ENCODE measurements at regions not wholly inside any gene's neighbourhood (a gene's known extent, or its start where the extent isn't known, plus 50 kb on each side); places are given as distances from the start of the nearest gene placed in this dataset.

DNA sequence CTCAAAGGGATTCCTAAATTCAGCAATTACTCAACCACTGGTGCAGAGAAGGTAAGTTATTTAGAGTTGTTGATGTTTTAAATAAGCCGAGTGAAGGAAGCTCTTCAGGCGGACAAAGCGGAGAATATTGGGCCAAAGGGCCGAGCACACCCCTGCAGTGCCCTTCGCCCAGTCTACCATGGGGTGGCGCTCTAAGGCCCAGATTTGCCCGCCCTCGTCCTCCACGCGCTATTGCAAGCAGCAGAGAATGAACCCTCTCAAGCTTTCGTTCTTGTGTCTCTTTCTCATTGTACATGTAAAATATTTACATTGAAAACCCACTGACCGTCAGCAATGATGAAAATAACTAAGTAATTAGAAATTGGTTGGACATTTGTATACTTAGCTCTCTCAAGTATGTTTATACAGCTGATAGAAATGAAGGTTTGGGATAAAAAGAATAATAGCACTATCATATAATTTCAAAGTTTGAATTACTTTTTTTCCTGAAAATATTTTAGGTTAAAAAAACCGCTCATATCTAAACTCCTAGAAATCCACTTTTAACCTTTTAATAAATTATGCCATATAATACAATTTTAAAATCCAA lies 195.0 kb upstream of the CEP162 start:
- H3K27ac ChIP-seq (ENCODE audit: low read depth, low read length) = no peak overlapping the region
- H2AFZ ChIP-seq (ENCODE audit: low read length) = peak overlapping the region; percentile 92; the same call in 1 of the 2 replicates
- no peak overlapping the region for H3K23ac ChIP-seq (ENCODE audit: insufficient read length)
- no peak overlapping the region for H2BK20ac ChIP-seq (ENCODE audit: low read length)
- no peak overlapping the region for H3K14ac ChIP-seq (ENCODE audit: insufficient read length)
- H2BK15ac ChIP-seq (ENCODE audit: low read length) = no peak overlapping the region
- no peak overlapping the region for H4K8ac ChIP-seq (ENCODE audit: extremely low read depth, insufficient read depth, low read length)
- H3K4me3 ChIP-seq (ENCODE audit: extremely low read depth in 1 of 4, insufficient read depth in 2 of 4, low read depth in 3 of 4, low read length in 4 of 4) = no peak overlapping the region
- H3K4me2 ChIP-seq (ENCODE audit: insufficient read depth in 1 of 2, low read depth in 2 of 2, low read length in 2 of 2) = peak overlapping the region in 1 of 2 experiments; percentile 21; a peak in 2 of 4 replicates
- H3K56ac ChIP-seq (replicated peaks; ENCODE audit: insufficient read length, low read depth, low read length) = no peak overlapping the region
- H3K9me3 ChIP-seq (ENCODE audit: insufficient read depth in 2 of 2, low read depth in 1 of 2, low read length in 1 of 2) = no peaks in the 10 kb centered on the region
- FAIRE-seq (peak; percentile 82), DNase-seq (ENCODE audit: low read depth in 1 of 2, low spot score in 2 of 2) (peak; percentile 41 to 92)
- H3K23me2 ChIP-seq (ENCODE audit: low read depth, low read length) = no peaks in the 10 kb centered on the region
- H4K20me1 ChIP-seq (replicated peaks in 1 of 2; ENCODE audit: control insufficient read depth in 1 of 2, insufficient read depth in 2 of 2, low read length in 2 of 2) = no peaks in the 10 kb centered on the region
- H3K27me3 ChIP-seq (replicated peaks in 1 of 4; ENCODE audit: control insufficient read depth in 3 of 4, extremely low read depth in 1 of 4, insufficient read depth in 3 of 4, low read length in 3 of 4) = no peaks in the 10 kb centered on the region
- H4K5ac ChIP-seq (ENCODE audit: insufficient read length, low read depth, low read length) = no peak overlapping the region
- CTCF ChIA-PET (ENCODE audit: partially characterized antibody) = interaction anchor here (0.6 to 2.5 kb wide), 77 partner anchors 8 to 901 kb away, joined by 3 to 19 read pairs (median 4); no protein-coding TSS in a partner anchor
- no peak overlapping the region for H2BK120ac ChIP-seq (replicated peaks; ENCODE audit: low read depth, low read length)
- H3K18ac ChIP-seq (ENCODE audit: extremely low read depth, low read length) = no peak overlapping the region
- no peak overlapping the region for H2BK5ac ChIP-seq (ENCODE audit: low read depth, low read length)
- H2AK5ac ChIP-seq (ENCODE audit: low read depth, low read length) = no peak overlapping the region
- peaks cover 0 to 7% (median 2%) of the 10 kb centered on the region in 4 experiments; a peak in 2 of 7 replicates for H3K4me1 ChIP-seq (replicated peaks in 1 of 4; ENCODE audit: control insufficient read depth in 3 of 4, insufficient read depth in 4 of 4, low read length in 3 of 4)
- H2BK12ac ChIP-seq (ENCODE audit: low read depth, low read length) = no peak overlapping the region
- H3K9ac ChIP-seq (replicated peaks in 1 of 4; ENCODE audit: extremely low read depth in 1 of 4, low read depth in 3 of 4, low read length in 3 of 4) = no peak overlapping the region
- POLR2A ChIA-PET (ENCODE audit: partially characterized antibody) = interaction anchor here (0.8 kb wide), 1 partner anchor 340 kb away, joined by 4 read pairs; no protein-coding TSS in a partner anchor
- H4K91ac ChIP-seq (replicated peaks; ENCODE audit: insufficient read length, low read length) = no peak overlapping the region
- no peaks in the 10 kb centered on the region for H3K79me1 ChIP-seq (ENCODE audit: low read depth, low read length)
- H3K79me2 ChIP-seq (ENCODE audit: control insufficient read depth in 1 of 2, insufficient read depth in 2 of 2, low read length in 2 of 2) = no peaks in the 10 kb centered on the region
- H3K36me3 ChIP-seq (ENCODE audit: control insufficient read depth in 2 of 4, insufficient read depth in 4 of 4, low read length in 3 of 4) = no peaks in the 10 kb centered on the region
- H3K4ac ChIP-seq (replicated peaks; ENCODE audit: insufficient read length, low read depth, low read length) = no peak overlapping the region
- 14% methylated on average over 13 of the region's 13 CpGs; no CpG with 5 or more reads in 1 of the 2 experiments for WGBS, 2 experiments (ENCODE audit: extremely low coverage in 1 of 2, insufficient coverage in 1 of 2, insufficient read length in 1 of 2, insufficient replicate concordance in 2 of 2, low coverage in 1 of 2, low lambda C conversion rate in 2 of 2, missing lambda C conversion rate in 1 of 2)
- TF ChIP-seq TEAD4 (IDR thresholded peaks at IDR 0.05; ENCODE audit: low read depth, low read length) (0 out of 2 replicates have a peak, but pooled peaks have one; percentile 4), POLR2AphosphoS5 (IDR thresholded peaks at IDR 0.05; ENCODE audit: low read depth, low read length) (no peak), CEBPB (IDR thresholded peaks at IDR 0.05; ENCODE audit: low read depth, low read length) (no peak), EZH2 (IDR thresholded peaks at IDR 0.05; ENCODE audit: low read depth, low read length, severe bottlenecking) (no peak), BCL11A (IDR thresholded peaks at IDR 0.05; ENCODE audit: low read depth in 2 of 2, low read length in 2 of 2) (no peak), NRF1 (IDR thresholded peaks at IDR 0.05; ENCODE audit: low read depth, low read length) (no peak)
- TF ChIP-seq, protein P1, sequence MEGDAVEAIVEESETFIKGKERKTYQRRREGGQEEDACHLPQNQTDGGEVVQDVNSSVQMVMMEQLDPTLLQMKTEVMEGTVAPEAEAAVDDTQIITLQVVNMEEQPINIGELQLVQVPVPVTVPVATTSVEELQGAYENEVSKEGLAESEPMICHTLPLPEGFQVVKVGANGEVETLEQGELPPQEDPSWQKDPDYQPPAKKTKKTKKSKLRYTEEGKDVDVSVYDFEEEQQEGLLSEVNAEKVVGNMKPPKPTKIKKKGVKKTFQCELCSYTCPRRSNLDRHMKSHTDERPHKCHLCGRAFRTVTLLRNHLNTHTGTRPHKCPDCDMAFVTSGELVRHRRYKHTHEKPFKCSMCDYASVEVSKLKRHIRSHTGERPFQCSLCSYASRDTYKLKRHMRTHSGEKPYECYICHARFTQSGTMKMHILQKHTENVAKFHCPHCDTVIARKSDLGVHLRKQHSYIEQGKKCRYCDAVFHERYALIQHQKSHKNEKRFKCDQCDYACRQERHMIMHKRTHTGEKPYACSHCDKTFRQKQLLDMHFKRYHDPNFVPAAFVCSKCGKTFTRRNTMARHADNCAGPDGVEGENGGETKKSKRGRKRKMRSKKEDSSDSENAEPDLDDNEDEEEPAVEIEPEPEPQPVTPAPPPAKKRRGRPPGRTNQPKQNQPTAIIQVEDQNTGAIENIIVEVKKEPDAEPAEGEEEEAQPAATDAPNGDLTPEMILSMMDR (IDR thresholded peaks at IDR 0.05; ENCODE audit: control extremely low read depth in 1 of 3, insufficient read depth in 1 of 3, low read depth in 1 of 3, low read length in 3 of 3) = peak; percentile 91 to 98 (median 95)
- TF ChIP-seq, protein P2, sequence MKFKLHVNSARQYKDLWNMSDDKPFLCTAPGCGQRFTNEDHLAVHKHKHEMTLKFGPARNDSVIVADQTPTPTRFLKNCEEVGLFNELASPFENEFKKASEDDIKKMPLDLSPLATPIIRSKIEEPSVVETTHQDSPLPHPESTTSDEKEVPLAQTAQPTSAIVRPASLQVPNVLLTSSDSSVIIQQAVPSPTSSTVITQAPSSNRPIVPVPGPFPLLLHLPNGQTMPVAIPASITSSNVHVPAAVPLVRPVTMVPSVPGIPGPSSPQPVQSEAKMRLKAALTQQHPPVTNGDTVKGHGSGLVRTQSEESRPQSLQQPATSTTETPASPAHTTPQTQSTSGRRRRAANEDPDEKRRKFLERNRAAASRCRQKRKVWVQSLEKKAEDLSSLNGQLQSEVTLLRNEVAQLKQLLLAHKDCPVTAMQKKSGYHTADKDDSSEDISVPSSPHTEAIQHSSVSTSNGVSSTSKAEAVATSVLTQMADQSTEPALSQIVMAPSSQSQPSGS (IDR thresholded peaks at IDR 0.05; ENCODE audit: low read length) = no peak
- TF ChIP-seq, protein P3, sequence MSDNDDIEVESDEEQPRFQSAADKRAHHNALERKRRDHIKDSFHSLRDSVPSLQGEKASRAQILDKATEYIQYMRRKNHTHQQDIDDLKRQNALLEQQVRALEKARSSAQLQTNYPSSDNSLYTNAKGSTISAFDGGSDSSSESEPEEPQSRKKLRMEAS (IDR thresholded peaks at IDR 0.05) = peak; percentile 73

Data from H1 (cell line).